Suprapubic skin (tissue), 4 donors: ENCODE measurements at regions not wholly inside any gene's neighbourhood (a gene's known extent, or its start where the extent isn't known, plus 50 kb on each side); places are given as distances from the start of the nearest gene placed in this dataset.

ENCODE experiments used
- DNase-seq, 2 donors: peaks; one replicate each; pipeline ENCODE4 v3.0.0-alpha.2; 2019; ENCODE audit warnings: low spot score in 2 of 2
- H3K27ac ChIP-seq: fragments of 200-600 bp; sonication (generic); one replicate; pipeline ENCODE4 v1.5.1; 2019
- H3K27me3 ChIP-seq: fragments of 200-600 bp; sonication (generic); one replicate; pipeline ENCODE4 v1.5.1; 2019
- H3K36me3 ChIP-seq: fragments of 200-600 bp; sonication (generic); one replicate; pipeline ENCODE4 v1.5.1; 2019
- H3K4me1 ChIP-seq: fragments of 200-600 bp; sonication (generic); one replicate; pipeline ENCODE4 v1.5.1; 2019
- H3K4me3 ChIP-seq: fragments of 200-600 bp; sonication (generic); one replicate; pipeline ENCODE4 v1.5.1; 2019; ENCODE audit warnings: mild to moderate bottlenecking
- H3K9me3 ChIP-seq: fragments of 200-600 bp; sonication (generic); one replicate; pipeline ENCODE4 v1.5.1; 2019
- EP300 ChIP-seq: sonication (generic); formaldehyde crosslinking; IDR thresholded peaks from one replicate; pipeline ENCODE4 v1.6.1; 2017; ENCODE audit warnings: antibody characterized with exemption
- POLR2A ChIP-seq, 2 donors: fragments of 450-650 bp; IDR thresholded peaks; one replicate each; pipeline ENCODE4 v1.6.1; 2017; ENCODE audit warnings: antibody characterized with exemption in 2 of 2, mild to moderate bottlenecking in 2 of 2, moderate library complexity in 2 of 2
- POLR2AphosphoS5 ChIP-seq, 3 donors: sonication (generic); formaldehyde crosslinking; IDR thresholded peaks; one replicate each; pipeline ENCODE4 v1.6.1; 2017; ENCODE audit warnings: antibody characterized with exemption in 3 of 3
- WGBS: methylation state at CpG from one replicate; pipeline ENCODE4 v1.1.5; 2018; 5-methylcytosine and 5-hydroxymethylcytosine counted together
- TF ChIP-seq, protein P1 (sequence below), 2 donors: fragments of 200-600 bp in 1 of 2; fragments of 450-650 bp in 1 of 2; sonication (generic) in 1 of 2; IDR thresholded peaks; one replicate each; pipeline ENCODE4 v1.5.1; 2016 to 2019; ENCODE audit warnings: antibody characterized with exemption in 2 of 2, mild to moderate bottlenecking in 1 of 2, moderate library complexity in 1 of 2

DNA sequence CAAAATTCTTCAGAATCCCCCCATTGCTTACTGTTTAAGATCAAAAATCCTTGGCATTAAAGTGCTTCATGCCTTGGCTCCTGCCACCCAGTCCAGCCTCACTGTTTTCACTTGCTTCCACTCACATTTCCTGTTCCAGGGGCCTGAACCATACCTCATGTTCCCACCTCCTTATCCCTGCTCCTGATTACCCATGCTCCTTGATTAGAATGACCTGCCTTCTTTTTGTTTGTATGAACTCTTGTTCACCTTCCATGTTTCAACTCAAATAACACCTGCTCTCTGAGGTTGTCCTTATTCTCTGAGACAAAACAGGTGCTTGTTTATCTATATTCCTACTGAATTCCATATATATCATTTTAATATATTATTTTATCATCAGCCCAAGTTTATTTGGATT is 77.1 kb upstream of the VSTM2A start:
- no peaks in the 10 kb centered on the region for H3K9me3 ChIP-seq
- DNase-seq = no peak
- no peaks in the 10 kb centered on the region for H3K27me3 ChIP-seq
- no peaks in the 10 kb centered on the region for H3K36me3 ChIP-seq
- no peak overlapping the region for H3K27ac ChIP-seq
- no peak for TF ChIP-seq POLR2A (IDR thresholded peaks at IDR 0.05)
- TF ChIP-seq, protein P1, sequence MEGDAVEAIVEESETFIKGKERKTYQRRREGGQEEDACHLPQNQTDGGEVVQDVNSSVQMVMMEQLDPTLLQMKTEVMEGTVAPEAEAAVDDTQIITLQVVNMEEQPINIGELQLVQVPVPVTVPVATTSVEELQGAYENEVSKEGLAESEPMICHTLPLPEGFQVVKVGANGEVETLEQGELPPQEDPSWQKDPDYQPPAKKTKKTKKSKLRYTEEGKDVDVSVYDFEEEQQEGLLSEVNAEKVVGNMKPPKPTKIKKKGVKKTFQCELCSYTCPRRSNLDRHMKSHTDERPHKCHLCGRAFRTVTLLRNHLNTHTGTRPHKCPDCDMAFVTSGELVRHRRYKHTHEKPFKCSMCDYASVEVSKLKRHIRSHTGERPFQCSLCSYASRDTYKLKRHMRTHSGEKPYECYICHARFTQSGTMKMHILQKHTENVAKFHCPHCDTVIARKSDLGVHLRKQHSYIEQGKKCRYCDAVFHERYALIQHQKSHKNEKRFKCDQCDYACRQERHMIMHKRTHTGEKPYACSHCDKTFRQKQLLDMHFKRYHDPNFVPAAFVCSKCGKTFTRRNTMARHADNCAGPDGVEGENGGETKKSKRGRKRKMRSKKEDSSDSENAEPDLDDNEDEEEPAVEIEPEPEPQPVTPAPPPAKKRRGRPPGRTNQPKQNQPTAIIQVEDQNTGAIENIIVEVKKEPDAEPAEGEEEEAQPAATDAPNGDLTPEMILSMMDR (IDR thresholded peaks at IDR 0.05) = no peak
- no peak for TF ChIP-seq EP300
- TF ChIP-seq POLR2AphosphoS5 (IDR thresholded peaks at IDR 0.05) = no peak
- H3K4me3 ChIP-seq = no peak overlapping the region
- H3K4me1 ChIP-seq = no peaks in the 10 kb centered on the region

DNA sequence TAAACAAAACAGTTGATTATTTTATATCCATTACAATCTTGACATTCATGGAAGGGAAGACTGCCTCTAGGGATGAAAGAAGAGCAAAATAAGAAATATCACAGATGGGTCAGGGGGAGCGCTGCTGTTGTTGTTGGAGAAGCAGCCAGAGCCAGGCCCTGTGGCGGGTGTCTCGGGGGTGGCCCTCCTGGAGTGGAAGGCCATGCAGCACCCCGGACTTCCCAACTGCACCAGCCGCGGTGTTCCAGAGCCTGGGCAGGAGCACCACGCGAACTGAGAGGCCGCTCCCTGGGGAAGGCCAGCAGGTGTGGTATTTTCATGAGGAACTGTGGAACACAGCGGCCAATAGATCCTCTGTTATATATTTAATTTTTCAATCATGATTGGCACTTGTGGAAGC is 72.4 kb upstream of the VSTM2A start:
- no peak for DNase-seq
- peaks cover 2% of the 10 kb centered on the region for H3K9me3 ChIP-seq
- no peak overlapping the region for H3K27ac ChIP-seq
- no peaks in the 10 kb centered on the region for H3K27me3 ChIP-seq
- WGBS = 89% methylated on average over 10 of the region's 10 CpGs
- no peaks in the 10 kb centered on the region for H3K36me3 ChIP-seq
- TF ChIP-seq EP300 (no peak), POLR2A (IDR thresholded peaks at IDR 0.05) (no peak), POLR2AphosphoS5 (IDR thresholded peaks at IDR 0.05) (no peak)
- TF ChIP-seq, protein P1 (IDR thresholded peaks at IDR 0.05) = no peak
- H3K4me1 ChIP-seq = no peaks in the 10 kb centered on the region
- no peak overlapping the region for H3K4me3 ChIP-seq

DNA sequence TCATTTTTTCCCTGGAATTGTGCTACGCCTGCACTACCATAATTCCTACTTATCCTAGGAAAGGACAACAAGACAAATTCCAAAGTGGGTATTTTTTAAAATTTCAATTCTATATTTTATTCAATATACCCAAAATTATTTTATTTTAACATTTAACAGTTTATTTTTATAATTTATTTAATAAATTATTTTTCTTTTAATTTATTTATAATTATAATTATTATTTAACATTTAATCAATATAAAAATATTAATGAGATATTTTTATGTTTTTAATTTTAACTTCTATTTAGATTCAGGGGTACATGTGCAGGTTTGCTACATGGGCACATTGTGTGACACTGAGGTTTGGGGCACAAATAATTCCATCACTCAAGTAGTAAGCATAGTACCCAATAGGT is 65.6 kb upstream of the VSTM2A start:
- H3K36me3 ChIP-seq = no peaks in the 10 kb centered on the region
- no peak overlapping the region for H3K27ac ChIP-seq
- DNase-seq = no peak
- 82% methylated on average over 1 of the region's 1 CpG for WGBS
- H3K27me3 ChIP-seq = no peaks in the 10 kb centered on the region
- H3K9me3 ChIP-seq = peaks cover 3% of the 10 kb centered on the region
- TF ChIP-seq, protein P1 (IDR thresholded peaks at IDR 0.05) = no peak
- no peak for TF ChIP-seq POLR2AphosphoS5 (IDR thresholded peaks at IDR 0.05)
- no peak for TF ChIP-seq EP300
- H3K4me1 ChIP-seq = no peaks in the 10 kb centered on the region
- H3K4me3 ChIP-seq = no peak overlapping the region

- Histone ChIP-seq H3K4me3 (no peak overlapping the region), H3K27me3 (no peaks in the 10 kb centered on the region), H3K4me1 (no peaks in the 10 kb centered on the region), H3K27ac (no peak overlapping the region), H3K36me3 (no peaks in the 10 kb centered on the region), H3K9me3 (peaks cover 3% of the 10 kb centered on the region)
- 95% methylated on average over 1 of the region's 1 CpG for WGBS
- TF ChIP-seq POLR2A (IDR thresholded peaks at IDR 0.05) (no peak), POLR2AphosphoS5 (IDR thresholded peaks at IDR 0.05) (no peak), EP300 (no peak)
- TF ChIP-seq, protein P1 (IDR thresholded peaks at IDR 0.05) = no peak
- no peak for DNase-seq
Observed at GRCh38 chr7:54477083-54477482, 65.1 kb upstream of the VSTM2A start.

GRCh38 chr7:54483523-54483922 is 58.7 kb upstream of the VSTM2A start:
- peaks cover 3% of the 10 kb centered on the region for H3K9me3 ChIP-seq
- no peak for DNase-seq
- no peak overlapping the region for H3K4me3 ChIP-seq
- 74% methylated on average over 3 of the region's 3 CpGs for WGBS
- H3K27ac ChIP-seq = no peak overlapping the region
- H3K36me3 ChIP-seq = no peaks in the 10 kb centered on the region
- no peak for TF ChIP-seq POLR2AphosphoS5 (IDR thresholded peaks at IDR 0.05)
- no peak for TF ChIP-seq POLR2A (IDR thresholded peaks at IDR 0.05)
- TF ChIP-seq, protein P1 (IDR thresholded peaks at IDR 0.05) = no peak
- H3K27me3 ChIP-seq = no peaks in the 10 kb centered on the region
- H3K4me1 ChIP-seq = no peaks in the 10 kb centered on the region
